ENCODE measurements at regions not wholly inside any gene's neighbourhood (a gene's known extent, or its start where the extent isn't known, plus 50 kb on each side); places are given as distances from the start of the nearest gene placed in this dataset.

GRCh38 chr4:24642981-24643547 lies 58.7 kb upstream of the DHX15 start:
- Histone ChIP-seq H3K27me3 (ENCODE audit: insufficient read depth, low read depth) (no peaks in the 10 kb centered on the region), H3K79me2 (ENCODE audit: insufficient read depth, low read depth) (no peaks in the 10 kb centered on the region), H2AFZ (ENCODE audit: low read depth) (no peak overlapping the region), H4K20me1 (ENCODE audit: insufficient read depth) (no peaks in the 10 kb centered on the region), H3K4me3 (IDR thresholded peaks at IDR 0.05; ENCODE audit: insufficient read depth, low read depth, low read length) (no peak overlapping the region), H3K36me3 (ENCODE audit: insufficient read depth) (no peaks in the 10 kb centered on the region), H3K27ac (no peak overlapping the region), H3K4me1 (ENCODE audit: low read depth, poor library complexity, severe bottlenecking) (no peaks in the 10 kb centered on the region), H3K4me2 (no peak overlapping the region), H3K9ac (no peak overlapping the region)
- no peak for TF ChIP-seq CTCF (conservative IDR thresholded peaks at IDR 0.05; ENCODE audit: low read depth, low read length)

GRCh38 chr4:24643774-24644520 lies 59.6 kb upstream of the DHX15 start:
- Histone ChIP-seq H2AFZ (ENCODE audit: low read depth) (no peak overlapping the region), H3K4me2 (no peak overlapping the region), H3K4me1 (ENCODE audit: low read depth, poor library complexity, severe bottlenecking) (no peaks in the 10 kb centered on the region), H4K20me1 (ENCODE audit: insufficient read depth) (no peaks in the 10 kb centered on the region), H3K4me3 (IDR thresholded peaks at IDR 0.05; ENCODE audit: insufficient read depth, low read depth, low read length) (no peak overlapping the region), H3K9ac (no peak overlapping the region), H3K27ac (no peak overlapping the region), H3K79me2 (ENCODE audit: insufficient read depth, low read depth) (no peaks in the 10 kb centered on the region), H3K27me3 (ENCODE audit: insufficient read depth, low read depth) (no peaks in the 10 kb centered on the region), H3K36me3 (ENCODE audit: insufficient read depth) (no peaks in the 10 kb centered on the region)
- no peak for TF ChIP-seq CTCF (conservative IDR thresholded peaks at IDR 0.05; ENCODE audit: low read depth, low read length)

DNA sequence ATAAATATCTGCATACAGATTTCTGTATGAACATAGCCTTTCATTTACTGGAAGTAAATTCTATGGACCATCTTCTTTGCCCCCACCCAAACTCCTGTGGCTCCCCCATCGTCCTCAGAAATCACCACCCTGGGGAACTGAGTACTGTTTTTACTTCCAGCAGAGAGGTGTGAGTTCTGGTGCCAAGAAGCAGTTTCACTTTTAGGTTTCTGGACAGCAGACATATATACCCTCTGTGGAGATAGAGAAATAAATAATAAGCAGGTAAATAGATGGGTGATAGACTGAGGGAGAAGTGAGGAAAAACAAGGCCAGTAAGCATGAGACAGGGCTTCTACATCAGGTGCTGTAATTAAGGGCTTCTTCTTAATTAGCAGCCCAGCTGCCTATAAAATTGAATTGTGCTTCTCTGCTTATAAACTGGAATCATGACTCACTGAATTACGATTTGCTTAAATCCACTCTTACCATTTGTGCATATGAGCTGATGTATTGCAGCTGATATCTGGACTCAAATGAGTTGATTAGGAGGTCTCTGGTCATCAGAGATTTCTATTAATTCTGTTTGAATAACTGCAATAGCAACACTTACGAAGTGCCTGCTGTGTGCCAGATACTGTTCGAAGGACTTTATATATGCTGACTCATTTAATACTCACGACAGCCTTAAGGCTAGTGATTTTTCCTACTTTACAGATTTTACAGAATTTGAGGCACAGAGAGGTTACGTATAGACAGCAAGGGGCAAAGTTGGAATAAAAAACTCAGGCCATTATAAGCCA lies 60.8 kb upstream of the DHX15 start:
- H3K4me3 ChIP-seq (IDR thresholded peaks at IDR 0.05; ENCODE audit: insufficient read depth, low read depth, low read length) = no peak overlapping the region
- H3K79me2 ChIP-seq (ENCODE audit: insufficient read depth, low read depth) = no peaks in the 10 kb centered on the region
- no peak overlapping the region for H3K27ac ChIP-seq
- H3K4me2 ChIP-seq = no peak overlapping the region
- H3K4me1 ChIP-seq (ENCODE audit: low read depth, poor library complexity, severe bottlenecking) = no peaks in the 10 kb centered on the region
- H3K36me3 ChIP-seq (ENCODE audit: insufficient read depth) = no peaks in the 10 kb centered on the region
- no peak overlapping the region for H2AFZ ChIP-seq (ENCODE audit: low read depth)
- TF ChIP-seq CTCF (conservative IDR thresholded peaks at IDR 0.05; ENCODE audit: low read depth, low read length) = no peak
- no peaks in the 10 kb centered on the region for H3K27me3 ChIP-seq (ENCODE audit: insufficient read depth, low read depth)
- no peak overlapping the region for H3K9ac ChIP-seq
- H4K20me1 ChIP-seq (ENCODE audit: insufficient read depth) = no peaks in the 10 kb centered on the region

- no peaks in the 10 kb centered on the region for H3K79me2 ChIP-seq (ENCODE audit: insufficient read depth, low read depth)
- no peak overlapping the region for H3K9ac ChIP-seq
- H3K27ac ChIP-seq = no peak overlapping the region
- H3K4me1 ChIP-seq (ENCODE audit: low read depth, poor library complexity, severe bottlenecking) = no peaks in the 10 kb centered on the region
- H2AFZ ChIP-seq (ENCODE audit: low read depth) = no peak overlapping the region
- H4K20me1 ChIP-seq (ENCODE audit: insufficient read depth) = no peaks in the 10 kb centered on the region
- H3K27me3 ChIP-seq (ENCODE audit: insufficient read depth, low read depth) = no peaks in the 10 kb centered on the region
- H3K4me2 ChIP-seq = no peak overlapping the region
- no peak overlapping the region for H3K4me3 ChIP-seq (IDR thresholded peaks at IDR 0.05; ENCODE audit: insufficient read depth, low read depth, low read length)
- H3K36me3 ChIP-seq (ENCODE audit: insufficient read depth) = no peaks in the 10 kb centered on the region
- TF ChIP-seq CTCF (conservative IDR thresholded peaks at IDR 0.05; ENCODE audit: low read depth, low read length) = no peak
These were observed 61.6 kb upstream of the DHX15 start for GRCh38 chr4:24645765-24646550.

Measured in KMS-11 (cell line).